Osteoblast (primary cell): ENCODE measurements at regions not wholly inside any gene's neighbourhood (a gene's known extent, or its start where the extent isn't known, plus 50 kb on each side); places are given as distances from the start of the nearest gene placed in this dataset.
A peak's percentile ranks its signal among the peaks of the same experiment; 100 is the strongest.

ENCODE experiments used
- DNase-seq: peaks from one replicate; pipeline ENCODE4 v3.0.0; 2011; ENCODE audit warnings: low spot score, mixed read lengths; ENCODE audit not compliant: insufficient read length; ENCODE audit errors: missing footprints
- H2AFZ ChIP-seq: 2 replicates; pipeline ENCODE4 v1.6.0; 2011; ENCODE audit warnings: mild to moderate bottlenecking, low read length
- H3K27ac ChIP-seq: 2 replicates; pipeline ENCODE4 v1.5.1; 2011; ENCODE audit warnings: mild to moderate bottlenecking, low read depth, low read length, moderate library complexity
- H3K27me3 ChIP-seq: 2 replicates; pipeline ENCODE4 v1.6.0; 2012; ENCODE audit warnings: mild to moderate bottlenecking, control low read depth, inconsistent platforms, low read length, moderate library complexity; ENCODE audit not compliant: insufficient read depth
- H3K36me3 ChIP-seq: 2 replicates; pipeline ENCODE4 v1.5.1; 2011; ENCODE audit warnings: mild to moderate bottlenecking, low read length, control low read depth, moderate library complexity; ENCODE audit not compliant: insufficient read depth
- H3K4me1 ChIP-seq: 2 replicates; pipeline ENCODE4 v1.5.1; 2011; ENCODE audit warnings: mild to moderate bottlenecking, low read length, control low read depth, moderate library complexity; ENCODE audit not compliant: insufficient read depth
- H3K4me2 ChIP-seq: 2 replicates; pipeline ENCODE4 v1.6.0; 2011; ENCODE audit warnings: mild to moderate bottlenecking, low read length; ENCODE audit not compliant: insufficient read depth
- H3K4me3 ChIP-seq: fragments of 200-600 bp; sonication (generic); 3 replicates; pipeline ENCODE4 v1.5.1; 2012; ENCODE audit warnings: mild to moderate bottlenecking, low read length, inconsistent platforms; ENCODE audit not compliant: insufficient read depth
- H3K79me2 ChIP-seq: 2 replicates; pipeline ENCODE4 v1.6.0; 2012; ENCODE audit warnings: mild to moderate bottlenecking, low read length, control low read depth, inconsistent platforms; ENCODE audit not compliant: insufficient read depth
- H3K9me3 ChIP-seq: 2 replicates; pipeline ENCODE4 v1.5.1; 2011; ENCODE audit warnings: low read depth, low read length, control low read depth
- H4K20me1 ChIP-seq: 2 replicates; pipeline ENCODE4 v1.6.0; 2012; ENCODE audit warnings: mild to moderate bottlenecking, low read length, control low read depth; ENCODE audit not compliant: insufficient read depth
- TF ChIP-seq, protein P1 (sequence below): IDR thresholded peaks from 2 replicates; pipeline ENCODE4 v1.5.1; 2011; ENCODE audit warnings: mild to moderate bottlenecking, low read depth, low read length, moderate library complexity; ENCODE audit errors: extremely low read depth

DNA sequence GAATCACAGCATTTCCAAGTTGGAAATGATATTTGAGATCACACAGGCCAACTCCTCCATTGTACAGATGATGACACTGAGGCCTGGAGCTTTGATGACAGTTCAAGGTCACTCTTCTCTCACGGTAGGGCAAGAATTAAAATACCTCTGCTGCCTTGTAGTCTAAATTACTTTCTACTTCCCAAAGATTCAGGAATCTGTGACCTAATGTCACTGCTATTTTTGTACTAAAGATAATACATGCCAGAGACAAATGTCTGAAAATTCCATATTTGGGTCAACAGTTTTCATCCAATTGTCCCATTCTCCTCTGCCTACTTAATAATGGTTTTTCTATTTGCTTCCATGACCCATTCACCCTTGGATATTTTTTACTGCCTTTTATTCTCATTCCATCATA lies 160.0 kb downstream of the SOD2 start:
- Histone ChIP-seq H3K4me3 (no peak overlapping the region), H3K79me2 (no peaks in the 10 kb centered on the region), H3K9me3 (no peaks in the 10 kb centered on the region), H4K20me1 (no peaks in the 10 kb centered on the region), H3K27me3 (no peaks in the 10 kb centered on the region), H3K36me3 (no peaks in the 10 kb centered on the region), H3K27ac (no peak overlapping the region), H3K4me2 (no peak overlapping the region), H2AFZ (no peak overlapping the region), H3K4me1 (no peaks in the 10 kb centered on the region)
- DNase-seq: peak; percentile 69
- TF ChIP-seq, protein P1, sequence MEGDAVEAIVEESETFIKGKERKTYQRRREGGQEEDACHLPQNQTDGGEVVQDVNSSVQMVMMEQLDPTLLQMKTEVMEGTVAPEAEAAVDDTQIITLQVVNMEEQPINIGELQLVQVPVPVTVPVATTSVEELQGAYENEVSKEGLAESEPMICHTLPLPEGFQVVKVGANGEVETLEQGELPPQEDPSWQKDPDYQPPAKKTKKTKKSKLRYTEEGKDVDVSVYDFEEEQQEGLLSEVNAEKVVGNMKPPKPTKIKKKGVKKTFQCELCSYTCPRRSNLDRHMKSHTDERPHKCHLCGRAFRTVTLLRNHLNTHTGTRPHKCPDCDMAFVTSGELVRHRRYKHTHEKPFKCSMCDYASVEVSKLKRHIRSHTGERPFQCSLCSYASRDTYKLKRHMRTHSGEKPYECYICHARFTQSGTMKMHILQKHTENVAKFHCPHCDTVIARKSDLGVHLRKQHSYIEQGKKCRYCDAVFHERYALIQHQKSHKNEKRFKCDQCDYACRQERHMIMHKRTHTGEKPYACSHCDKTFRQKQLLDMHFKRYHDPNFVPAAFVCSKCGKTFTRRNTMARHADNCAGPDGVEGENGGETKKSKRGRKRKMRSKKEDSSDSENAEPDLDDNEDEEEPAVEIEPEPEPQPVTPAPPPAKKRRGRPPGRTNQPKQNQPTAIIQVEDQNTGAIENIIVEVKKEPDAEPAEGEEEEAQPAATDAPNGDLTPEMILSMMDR: no peak

GRCh38 chr6:159532155-159532554 lies 160.9 kb downstream of the SOD2 start:
- DNase-seq: no peak
- no peaks in the 10 kb centered on the region for H3K4me1 ChIP-seq
- TF ChIP-seq, protein P1: no peak
- no peaks in the 10 kb centered on the region for H3K9me3 ChIP-seq
- H3K27ac ChIP-seq: no peak overlapping the region
- H2AFZ ChIP-seq: no peak overlapping the region
- no peaks in the 10 kb centered on the region for H3K79me2 ChIP-seq
- H3K36me3 ChIP-seq: no peaks in the 10 kb centered on the region
- H3K4me2 ChIP-seq: no peak overlapping the region
- H3K27me3 ChIP-seq: no peaks in the 10 kb centered on the region
- H4K20me1 ChIP-seq: no peaks in the 10 kb centered on the region
- H3K4me3 ChIP-seq: no peak overlapping the region

DNA sequence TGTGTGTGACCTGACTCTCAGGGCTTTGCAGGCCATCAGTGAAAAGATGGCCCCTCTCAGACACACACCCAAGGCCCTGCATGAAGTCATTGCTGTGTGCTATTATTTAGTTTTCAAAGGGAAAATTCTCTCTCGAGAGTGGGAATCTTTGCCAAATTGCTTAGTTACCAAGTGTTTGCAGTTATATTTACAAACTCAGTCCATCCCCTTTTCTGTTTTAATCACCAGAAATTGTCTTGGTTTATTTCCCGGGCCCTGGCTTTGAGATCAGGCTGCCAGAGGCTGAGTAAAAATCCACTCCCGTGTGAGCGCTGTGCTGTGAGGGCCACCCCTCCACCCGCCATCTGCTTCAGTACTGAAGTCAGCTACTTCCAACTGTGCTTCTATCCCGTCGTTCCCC lies 163.1 kb downstream of the SOD2 start:
- no peaks in the 10 kb centered on the region for H4K20me1 ChIP-seq
- no peaks in the 10 kb centered on the region for H3K36me3 ChIP-seq
- no peaks in the 10 kb centered on the region for H3K9me3 ChIP-seq
- no peaks in the 10 kb centered on the region for H3K27me3 ChIP-seq
- H3K79me2 ChIP-seq: no peaks in the 10 kb centered on the region
- peak; percentile 9 for DNase-seq
- H3K4me1 ChIP-seq: no peaks in the 10 kb centered on the region
- H3K27ac ChIP-seq: no peak overlapping the region
- no peak overlapping the region for H2AFZ ChIP-seq
- no peak overlapping the region for H3K4me2 ChIP-seq
- H3K4me3 ChIP-seq: no peak overlapping the region
- TF ChIP-seq, protein P1: no peak

DNA sequence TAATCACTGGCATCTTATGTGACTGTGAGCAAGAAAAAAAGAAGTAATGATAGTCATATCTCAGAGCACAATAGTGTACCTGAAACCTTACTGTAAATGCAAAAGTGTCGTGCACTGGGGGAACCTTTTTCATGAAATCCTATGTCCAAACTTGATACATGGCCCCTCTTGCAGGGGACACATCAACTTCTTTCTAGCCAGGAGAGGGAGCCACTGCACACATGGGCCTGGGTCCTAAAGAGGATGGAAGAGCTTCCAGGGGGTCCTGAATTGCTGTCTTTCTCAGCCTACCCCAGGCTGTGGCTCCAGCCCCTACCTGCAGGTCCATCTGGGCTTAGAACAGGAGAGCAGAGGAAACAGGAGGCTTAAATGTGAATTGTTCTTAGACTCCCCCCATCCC lies 165.7 kb downstream of the SOD2 start:
- TF ChIP-seq, protein P1: no peak
- DNase-seq: no peak
- H3K36me3 ChIP-seq: no peaks in the 10 kb centered on the region
- no peaks in the 10 kb centered on the region for H3K27me3 ChIP-seq
- H3K4me1 ChIP-seq: no peaks in the 10 kb centered on the region
- H3K4me3 ChIP-seq: no peak overlapping the region
- H3K27ac ChIP-seq: no peak overlapping the region
- H4K20me1 ChIP-seq: no peaks in the 10 kb centered on the region
- no peak overlapping the region for H2AFZ ChIP-seq
- no peak overlapping the region for H3K4me2 ChIP-seq
- H3K79me2 ChIP-seq: no peaks in the 10 kb centered on the region
- no peaks in the 10 kb centered on the region for H3K9me3 ChIP-seq
